Activated CD4-positive, alpha-beta T cell treated with anti-CD3 and anti-CD28 coated beads for 36 hours (primary cell): ENCODE measurements at regions not wholly inside any gene's neighbourhood (a gene's known extent, or its start where the extent isn't known, plus 50 kb on each side); places are given as distances from the start of the nearest gene placed in this dataset.
"Not testable (repeated sequence)": the region's sequence is repeated elsewhere in the genome, so short reads cannot be mapped to it uniquely, and the experiment has no call there.

Experiments
- ATAC-seq: fragments of 200-7000 bp; cut with Tn5 transposase; one replicate; pipeline ENCODE4 v1.10.0; 2021; ENCODE audit warnings: mild to moderate bottlenecking, moderate library complexity
- CTCF ChIA-PET: fragments of 350-600 bp; sonication (Branson Sonifier 250); formaldehyde crosslinking; loops from one replicate; lab custom pipeline; 2021; ENCODE audit warnings: antibody characterized with exemption; lab: Charles Lee
- POLR2A ChIA-PET: fragments of 350-600 bp; sonication (Branson Sonifier 250); formaldehyde crosslinking; loops from one replicate; lab custom pipeline; 2021; ENCODE audit warnings: antibody characterized with exemption, inconsistent platforms; lab: Charles Lee
- DNase-seq: peaks from one replicate; pipeline ENCODE4 v3.0.0-alpha.2; 2020
- H3K27ac Mint-ChIP-seq: one replicate; pipeline ENCODE4 v1.8.0; 2021; ENCODE audit warnings: mixed read lengths
- H3K27me3 Mint-ChIP-seq: one replicate; pipeline ENCODE4 v1.8.0; 2021; ENCODE audit warnings: mixed read lengths
- H3K36me3 Mint-ChIP-seq: one replicate; pipeline ENCODE4 v1.8.0; 2021; ENCODE audit warnings: low read depth, mixed read lengths
- H3K4me1 Mint-ChIP-seq: one replicate; pipeline ENCODE4 v1.8.0; 2021; ENCODE audit warnings: mixed read lengths
- H3K4me3 Mint-ChIP-seq: one replicate; pipeline ENCODE4 v1.8.0; 2021; ENCODE audit warnings: mild to moderate bottlenecking, moderate library complexity, mixed read lengths
- H3K9me3 Mint-ChIP-seq: one replicate; pipeline ENCODE4 v1.8.0; 2021; ENCODE audit warnings: low read depth, mixed read lengths
- intact Hi-C, 2 experiments: fragments of 100-400 bp; cut with DNase I in 1 of 2; cut with micrococcal nuclease in 1 of 2; formaldehyde crosslinking; loops; one replicate each; pipeline versions ENCODE4 v1.14.2 to v1.15.1; 2022 to 2024; cut with DNase I, micrococcal nuclease

DNA sequence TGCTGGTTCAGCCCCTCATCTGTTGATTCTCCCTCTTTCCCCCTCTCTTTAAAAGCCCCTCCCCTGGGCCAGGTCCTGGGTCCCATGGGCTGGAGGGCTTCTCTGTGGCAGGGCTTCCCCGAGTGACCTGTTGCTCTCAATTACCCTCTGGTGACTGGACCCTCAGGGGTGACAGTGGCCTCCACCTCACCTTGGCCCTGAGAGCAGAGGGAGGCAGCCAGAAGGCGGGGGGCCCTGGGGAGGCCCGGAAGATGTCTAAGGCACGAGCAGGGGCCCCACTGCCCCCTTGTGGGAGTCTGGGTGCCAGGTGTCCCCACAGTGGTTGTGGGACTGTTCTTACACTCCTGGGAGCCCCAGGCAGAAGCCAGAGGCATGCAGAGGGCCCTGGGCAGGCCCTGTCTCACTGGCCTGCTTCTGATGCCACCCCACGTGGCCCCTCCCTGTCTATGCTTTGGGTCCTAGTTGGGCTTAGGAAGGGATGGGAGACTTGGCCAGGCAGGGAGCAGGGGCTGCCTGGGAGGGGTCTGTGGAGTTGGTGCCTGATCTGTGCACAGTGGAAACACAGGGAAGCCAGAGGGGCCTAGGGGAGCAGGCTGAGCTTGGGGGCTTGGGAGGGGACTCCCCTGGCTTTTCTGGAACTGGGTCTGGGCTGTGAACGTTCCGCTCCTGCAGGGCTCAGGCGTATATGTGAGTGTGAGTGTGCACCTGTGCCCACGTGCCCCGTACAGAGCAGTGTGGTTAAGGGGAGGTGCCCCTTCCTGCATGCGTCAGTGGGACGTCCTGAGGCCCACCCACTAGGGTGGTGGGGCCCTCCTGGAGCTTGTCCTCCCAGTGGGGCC is 179.7 kb downstream of the TMEM121 start:
- POLR2A ChIA-PET, H3K4me3 Mint-ChIP-seq, H3K27me3 Mint-ChIP-seq, intact Hi-C loops, H3K4me1 Mint-ChIP-seq, DNase-seq, CTCF ChIA-PET, H3K9me3 Mint-ChIP-seq, H3K36me3 Mint-ChIP-seq, H3K27ac Mint-ChIP-seq: not testable (repeated sequence)
- peak; percentile 55 for ATAC-seq

DNA sequence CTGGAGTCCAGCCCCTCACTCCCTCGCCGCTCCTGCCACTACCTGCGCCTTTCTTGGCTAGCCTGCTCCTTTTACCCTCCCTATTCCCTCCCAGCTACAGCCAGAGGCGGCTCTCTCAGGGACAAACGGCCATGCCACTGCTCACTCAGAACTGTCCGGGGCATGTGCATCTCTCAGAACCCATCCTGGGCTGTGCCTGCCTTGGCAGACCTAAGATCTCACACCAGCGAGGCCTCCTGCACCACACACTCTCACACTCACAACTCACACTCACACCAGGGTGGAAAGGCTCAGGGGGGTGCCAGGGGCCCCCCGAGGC is 180.3 kb downstream of the TMEM121 start:
- H3K4me1 Mint-ChIP-seq, intact Hi-C loops, H3K27ac Mint-ChIP-seq, H3K27me3 Mint-ChIP-seq, H3K36me3 Mint-ChIP-seq, CTCF ChIA-PET, H3K4me3 Mint-ChIP-seq, ATAC-seq, POLR2A ChIA-PET, DNase-seq, H3K9me3 Mint-ChIP-seq: not testable (repeated sequence)

DNA sequence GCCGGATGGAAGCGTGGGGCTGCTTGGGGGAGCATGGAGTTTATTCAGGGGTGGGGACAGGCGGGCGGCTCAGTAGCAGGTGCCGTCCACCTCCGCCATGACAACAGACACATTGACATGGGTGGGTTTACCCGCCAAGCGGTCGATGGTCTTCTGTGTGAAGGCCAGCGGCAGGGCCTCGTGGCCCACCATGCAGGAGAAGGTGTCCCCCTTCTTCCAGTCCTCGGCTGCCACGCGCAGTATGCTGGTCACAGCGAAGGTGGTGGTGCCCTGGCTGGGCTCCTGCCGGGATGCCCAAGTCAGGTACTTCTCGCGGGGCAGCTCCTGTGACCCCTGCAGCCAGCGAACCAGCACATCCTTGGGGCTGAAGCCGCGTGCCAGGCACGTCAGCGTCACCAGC is 180.7 kb downstream of the TMEM121 start:
- H3K36me3 Mint-ChIP-seq, H3K27ac Mint-ChIP-seq, H3K9me3 Mint-ChIP-seq, intact Hi-C loops, ATAC-seq, DNase-seq, H3K4me1 Mint-ChIP-seq, H3K27me3 Mint-ChIP-seq, H3K4me3 Mint-ChIP-seq, POLR2A ChIA-PET, CTCF ChIA-PET: not testable (repeated sequence)

GRCh38 chr14:105707723-105708151 is 181.4 kb downstream of the TMEM121 start:
- POLR2A ChIA-PET, H3K9me3 Mint-ChIP-seq, H3K4me3 Mint-ChIP-seq, H3K27ac Mint-ChIP-seq, ATAC-seq, intact Hi-C loops, H3K27me3 Mint-ChIP-seq, H3K36me3 Mint-ChIP-seq, CTCF ChIA-PET, H3K4me1 Mint-ChIP-seq, DNase-seq: not testable (repeated sequence)

GRCh38 chr14:105708251-105709134 is 182.1 kb downstream of the TMEM121 start:
- CTCF ChIA-PET, H3K4me3 Mint-ChIP-seq, H3K9me3 Mint-ChIP-seq, H3K27me3 Mint-ChIP-seq, H3K36me3 Mint-ChIP-seq, DNase-seq, intact Hi-C loops, POLR2A ChIA-PET, ATAC-seq, H3K27ac Mint-ChIP-seq, H3K4me1 Mint-ChIP-seq: not testable (repeated sequence)

DNA sequence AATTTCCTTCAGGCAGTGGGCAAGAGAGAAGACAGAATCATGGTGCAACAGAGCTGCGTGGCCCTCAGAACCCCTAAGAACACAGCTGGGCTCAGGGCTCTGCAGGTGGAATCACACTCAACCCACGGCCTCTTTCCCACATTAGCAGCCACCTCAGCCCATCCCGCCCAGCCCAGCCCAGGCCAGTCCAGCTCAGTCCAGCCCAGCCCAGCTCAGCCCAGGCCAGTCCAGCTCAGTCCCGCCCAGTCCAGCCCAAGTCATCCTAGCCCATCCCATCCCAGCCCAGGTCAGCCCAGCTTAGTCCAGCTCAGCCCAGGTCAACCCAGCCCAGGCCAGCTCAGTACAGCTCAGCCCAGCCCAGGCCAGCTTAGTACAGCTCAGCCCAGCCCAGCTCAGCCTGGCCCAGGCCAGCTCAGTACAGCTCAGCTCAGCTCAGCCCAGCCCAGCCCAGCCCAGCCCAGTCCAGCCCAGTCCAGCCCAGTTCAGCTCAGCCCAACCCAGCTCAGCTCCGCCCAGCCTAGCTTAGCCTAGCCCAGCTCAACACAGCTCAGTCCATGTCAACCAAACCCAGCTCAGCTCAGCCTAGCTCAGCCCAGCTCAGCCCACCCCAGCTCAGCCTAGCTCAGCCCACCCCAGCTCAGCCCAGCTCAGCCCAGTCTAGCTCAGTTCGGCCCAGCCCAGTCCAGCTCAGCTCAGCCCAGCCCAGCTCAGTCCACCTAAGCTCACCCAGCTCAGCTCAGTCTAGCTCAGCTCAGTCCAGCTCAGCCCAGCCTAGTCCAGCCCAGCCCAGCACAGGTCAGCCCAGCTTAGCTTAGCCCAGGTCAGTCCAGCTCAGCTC is 183.1 kb downstream of the TMEM121 start:
- H3K4me3 Mint-ChIP-seq, result no peak overlapping the region
- no peak for ATAC-seq
- no peaks in the 10 kb centered on the region for H3K4me1 Mint-ChIP-seq
- H3K27ac Mint-ChIP-seq, result no peak overlapping the region
- H3K36me3 Mint-ChIP-seq, result no peaks in the 10 kb centered on the region
- H3K27me3 Mint-ChIP-seq, result peaks cover 2% of the 10 kb centered on the region
- CTCF ChIA-PET, result no interaction called here
- POLR2A ChIA-PET, result interaction anchor here (0.6 kb wide), 1 partner anchor 519 kb away, joined by 3 read pairs; no protein-coding TSS in a partner anchor
- no peak for DNase-seq
- intact Hi-C loops, result no loop called here
- no peaks in the 10 kb centered on the region for H3K9me3 Mint-ChIP-seq

- POLR2A ChIA-PET, result no interaction called here
- ATAC-seq, result no peak
- no peaks in the 10 kb centered on the region for H3K9me3 Mint-ChIP-seq
Measured at GRCh38 chr14:105710119-105711043, 184.0 kb downstream of the TMEM121 start.

DNA sequence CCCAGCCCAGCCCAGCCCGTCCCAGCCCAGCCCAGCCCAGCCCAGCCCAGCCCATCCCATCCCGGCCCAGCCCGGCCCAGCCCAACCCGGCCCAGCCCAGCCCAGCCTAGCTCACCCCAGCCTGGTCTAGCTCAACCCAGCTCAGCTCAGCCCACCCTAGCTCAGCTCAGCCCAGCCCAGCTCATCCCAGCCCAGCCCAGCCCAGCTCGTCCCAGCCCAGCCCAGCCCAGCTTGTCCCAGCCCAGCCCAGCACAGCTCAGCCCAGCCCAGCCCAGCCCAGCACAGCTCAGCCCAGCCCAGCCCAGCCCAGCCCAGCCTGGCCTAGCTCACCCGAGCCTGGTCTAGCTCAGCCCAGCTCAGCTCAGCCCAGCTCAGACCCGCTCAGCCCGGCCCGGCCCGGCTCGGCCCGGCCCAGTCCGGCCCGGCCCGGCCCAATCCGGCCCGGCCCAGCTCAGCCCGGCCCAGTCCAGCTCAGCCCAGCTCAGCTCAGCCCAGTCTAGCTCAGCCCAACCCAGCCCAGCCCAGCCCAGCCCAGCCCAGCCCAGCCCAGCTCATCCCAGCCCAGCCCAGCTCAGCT is 184.7 kb downstream of the TMEM121 start:
- intact Hi-C loops, result no loop called here
- Mint-ChIP-seq H3K36me3 (no peaks in the 10 kb centered on the region), H3K4me1 (no peaks in the 10 kb centered on the region), H3K9me3 (no peaks in the 10 kb centered on the region), H3K4me3 (no peak overlapping the region), H3K27ac (no peak overlapping the region), H3K27me3 (no peaks in the 10 kb centered on the region)
- ChIA-PET POLR2A (no interaction called here), CTCF (no interaction called here)
- no peak for ATAC-seq
- DNase-seq, result no peak

More at GRCh38 chr14:105710119-105711043, 184.0 kb downstream of the TMEM121 start:
- no peak for DNase-seq
- CTCF ChIA-PET, result interaction anchor here (0.7 kb wide), 1 partner anchor 34 kb away, joined by 3 read pairs; no protein-coding TSS in a partner anchor
- Mint-ChIP-seq H3K27me3 (peaks cover 2% of the 10 kb centered on the region), H3K4me1 (no peaks in the 10 kb centered on the region), H3K27ac (no peak overlapping the region), H3K4me3 (no peak overlapping the region), H3K36me3 (no peaks in the 10 kb centered on the region)
- intact Hi-C loops, result no loop called here

GRCh38 chr14:105711841-105712460 is 185.6 kb downstream of the TMEM121 start:
- Mint-ChIP-seq H3K36me3 (no peaks in the 10 kb centered on the region), H3K9me3 (no peaks in the 10 kb centered on the region), H3K4me3 (no peak overlapping the region), H3K4me1 (no peaks in the 10 kb centered on the region), H3K27me3 (no peaks in the 10 kb centered on the region), H3K27ac (no peak overlapping the region)
- ChIA-PET CTCF (no interaction called here), POLR2A (no interaction called here)
- no peak for ATAC-seq
- intact Hi-C loops, result no loop called here
- no peak for DNase-seq

DNA sequence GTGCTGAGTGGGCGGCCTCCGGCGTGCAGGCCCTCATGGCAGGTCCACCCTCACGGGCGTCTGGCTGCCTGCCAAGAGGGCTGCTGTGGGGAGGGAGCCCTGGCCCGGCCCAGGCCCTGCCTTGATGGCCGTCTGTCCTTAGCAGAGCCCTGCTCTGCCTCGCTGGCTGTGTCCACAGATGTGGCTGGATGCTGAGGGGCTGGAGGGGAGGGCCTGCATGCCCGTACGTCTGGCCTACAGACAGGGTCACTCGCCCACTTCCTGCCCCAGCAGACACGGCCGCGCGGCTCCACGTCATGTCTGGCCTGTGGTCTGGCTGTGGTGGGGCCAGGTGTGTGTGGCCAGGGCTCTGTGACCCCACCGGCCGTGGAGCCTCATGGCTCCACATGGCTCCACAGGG is 186.3 kb downstream of the TMEM121 start:
- POLR2A ChIA-PET, intact Hi-C loops, H3K36me3 Mint-ChIP-seq, H3K27me3 Mint-ChIP-seq, H3K27ac Mint-ChIP-seq, ATAC-seq, CTCF ChIA-PET, H3K4me1 Mint-ChIP-seq, DNase-seq, H3K4me3 Mint-ChIP-seq, H3K9me3 Mint-ChIP-seq: not testable (repeated sequence)
